Gastrocnemius medialis (tissue), 4 donors: ENCODE measurements at regions not wholly inside any gene's neighbourhood (a gene's known extent, or its start where the extent isn't known, plus 50 kb on each side); places are given as distances from the start of the nearest gene placed in this dataset.

Experiments
- CTCF ChIP-seq, 5 experiments: fragments of 450-650 bp in 3 of 5; fragments of 200-600 bp in 2 of 5; sonication (generic) in 2 of 5; IDR thresholded peaks in 4 of 5; conservative IDR thresholded peaks in 1 of 5; 1 replicate in 4 of 5; 2 replicates in 1 of 5; pipeline ENCODE4 v1.5.1; 2016 to 2019; ENCODE audit warnings: antibody characterized with exemption in 5 of 5, mild to moderate bottlenecking in 3 of 5, moderate library complexity in 3 of 5
- POLR2A ChIP-seq, 2 donors: fragments of 450-650 bp; IDR thresholded peaks; one replicate each; pipeline ENCODE4 v1.6.1; 2017; ENCODE audit warnings: antibody characterized with exemption in 2 of 2, mild to moderate bottlenecking in 2 of 2, moderate library complexity in 2 of 2

- no peak for TF ChIP-seq CTCF (IDR thresholded peaks at IDR 0.05 in 4 of 5, conservative IDR thresholded peaks at IDR 0.05 in 1 of 5)
- TF ChIP-seq POLR2A (IDR thresholded peaks at IDR 0.05), result no peak
Measured at GRCh38 chr10:6757158-6757557, 177.1 kb upstream of the PRKCQ start.
